GM18873 (cell line): ENCODE measurements at regions not wholly inside any gene's neighbourhood (a gene's known extent, or its start where the extent isn't known, plus 50 kb on each side); places are given as distances from the start of the nearest gene placed in this dataset.
"Not testable (repeated sequence)": the region's sequence is repeated elsewhere in the genome, so short reads cannot be mapped to it uniquely, and the experiment has no call there.

ENCODE experiments used
- ATAC-seq: cut with Tn5 transposase; IDR thresholded peaks from one replicate; pipeline ENCODE4 v1.9.1; 2021; ENCODE audit warnings: mild to moderate bottlenecking, moderate library complexity, moderate number of reproducible peaks; ENCODE audit not compliant: unreplicated experiment, low FRiP score

DNA sequence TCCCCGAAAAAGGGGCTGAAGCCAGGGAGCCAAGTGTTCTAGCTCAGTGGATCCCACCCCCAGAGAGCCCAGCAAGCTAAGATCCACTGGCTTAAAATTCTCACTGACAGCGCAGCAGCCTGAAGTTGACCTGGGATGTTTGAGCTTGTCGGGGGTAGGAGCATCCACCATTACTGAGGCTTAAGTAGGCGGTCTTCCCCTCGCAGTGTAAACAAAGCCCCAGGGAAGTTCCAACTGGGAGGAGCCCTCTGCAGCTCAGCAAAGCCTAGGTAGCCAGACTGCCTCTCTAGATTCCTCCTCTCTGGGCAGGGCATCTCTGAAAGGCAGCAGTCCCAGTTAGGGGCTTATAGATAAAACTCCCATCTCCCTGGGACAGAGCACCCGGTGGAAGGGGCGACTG, 56.8 kb upstream of the FGF16 start:
- not testable (repeated sequence) for ATAC-seq

DNA sequence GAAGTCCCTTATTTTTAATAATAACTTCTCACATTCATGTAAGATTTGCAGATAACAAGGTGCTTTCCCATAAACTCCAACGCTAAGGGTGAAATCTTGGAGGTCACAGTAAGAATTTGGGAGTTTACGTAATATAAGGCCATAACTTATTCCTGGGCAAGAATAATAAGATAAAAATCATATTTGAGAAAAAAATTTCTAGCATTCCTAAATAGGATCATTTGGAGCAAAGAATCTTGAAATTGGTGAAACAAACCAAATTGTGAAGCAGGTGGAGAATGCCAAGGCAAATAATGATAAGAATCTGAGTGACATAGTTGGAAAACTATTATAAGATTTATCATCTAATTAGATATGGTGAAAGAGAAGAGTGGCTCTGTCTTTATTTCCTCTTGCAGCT, 50.4 kb upstream of the FGF16 start:
- no peak for ATAC-seq
